ENCODE measurements at regions not wholly inside any gene's neighbourhood (a gene's known extent, or its start where the extent isn't known, plus 50 kb on each side); places are given as distances from the start of the nearest gene placed in this dataset.
A peak's percentile ranks its signal among the peaks of the same experiment; 100 is the strongest.

DNA sequence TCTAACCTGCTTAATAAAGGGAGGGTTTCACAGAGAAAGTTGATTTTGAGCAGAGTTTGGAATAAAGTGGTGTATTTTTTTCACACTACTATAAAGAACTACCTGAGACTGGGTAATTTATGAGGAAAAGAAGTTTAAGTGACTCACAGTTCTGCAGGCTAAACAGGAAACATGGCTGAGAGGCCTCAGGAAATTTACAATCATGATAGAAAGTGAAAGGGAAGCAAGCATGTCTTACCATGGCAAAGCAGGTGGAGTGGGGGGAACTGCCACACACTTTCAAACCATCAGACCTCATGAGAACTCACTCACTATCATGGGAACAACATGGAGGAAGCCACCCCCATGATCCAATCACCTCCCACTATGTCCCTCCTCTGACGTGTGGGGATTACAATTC, 546.7 kb downstream of the EPHA4 start:
- H3K4me3 ChIP-seq (ENCODE audit: low read length, poor library complexity, severe bottlenecking) = peak overlapping the region; percentile 45
- H3K4me2 ChIP-seq (ENCODE audit: low read depth, low read length, poor library complexity, severe bottlenecking) = peak overlapping the region; percentile 63
- H3K9ac ChIP-seq (ENCODE audit: low read depth, low read length, poor library complexity, severe bottlenecking) = no peak overlapping the region
- no peaks in the 10 kb centered on the region for H3F3A ChIP-seq (ENCODE audit: low read depth)
- TF ChIP-seq, protein P1, sequence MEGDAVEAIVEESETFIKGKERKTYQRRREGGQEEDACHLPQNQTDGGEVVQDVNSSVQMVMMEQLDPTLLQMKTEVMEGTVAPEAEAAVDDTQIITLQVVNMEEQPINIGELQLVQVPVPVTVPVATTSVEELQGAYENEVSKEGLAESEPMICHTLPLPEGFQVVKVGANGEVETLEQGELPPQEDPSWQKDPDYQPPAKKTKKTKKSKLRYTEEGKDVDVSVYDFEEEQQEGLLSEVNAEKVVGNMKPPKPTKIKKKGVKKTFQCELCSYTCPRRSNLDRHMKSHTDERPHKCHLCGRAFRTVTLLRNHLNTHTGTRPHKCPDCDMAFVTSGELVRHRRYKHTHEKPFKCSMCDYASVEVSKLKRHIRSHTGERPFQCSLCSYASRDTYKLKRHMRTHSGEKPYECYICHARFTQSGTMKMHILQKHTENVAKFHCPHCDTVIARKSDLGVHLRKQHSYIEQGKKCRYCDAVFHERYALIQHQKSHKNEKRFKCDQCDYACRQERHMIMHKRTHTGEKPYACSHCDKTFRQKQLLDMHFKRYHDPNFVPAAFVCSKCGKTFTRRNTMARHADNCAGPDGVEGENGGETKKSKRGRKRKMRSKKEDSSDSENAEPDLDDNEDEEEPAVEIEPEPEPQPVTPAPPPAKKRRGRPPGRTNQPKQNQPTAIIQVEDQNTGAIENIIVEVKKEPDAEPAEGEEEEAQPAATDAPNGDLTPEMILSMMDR (conservative IDR thresholded peaks at IDR 0.05; ENCODE audit: low read length) = no peak
- TF ChIP-seq EZH2phosphoT487 (IDR thresholded peaks at IDR 0.05; ENCODE audit: borderline replicate concordance) = no peak
- no peaks in the 10 kb centered on the region for H3K27me3 ChIP-seq (ENCODE audit: insufficient read depth, low read length, poor library complexity, severe bottlenecking)
- H3K9me2 ChIP-seq (replicated peaks; ENCODE audit: low read depth, low read length) = no peaks in the 10 kb centered on the region
- no peaks in the 10 kb centered on the region for H4K20me1 ChIP-seq (ENCODE audit: insufficient read depth, low read length, poor library complexity, severe bottlenecking)
- no peaks in the 10 kb centered on the region for H3K79me2 ChIP-seq (ENCODE audit: insufficient read depth, low read length)
- peaks cover 19% of the 10 kb centered on the region for H3K4me1 ChIP-seq (ENCODE audit: insufficient read depth, low read length, poor library complexity, severe bottlenecking)
- H2AFZ ChIP-seq (ENCODE audit: low read length) = peak overlapping the region; percentile 74
- H3K36me3 ChIP-seq (ENCODE audit: insufficient read depth, low read length) = no peaks in the 10 kb centered on the region
- H3K9me3 ChIP-seq (ENCODE audit: insufficient read depth, low read depth, low read length) = peaks cover 5% of the 10 kb centered on the region; the same call in 1 of the 2 replicates

DNA sequence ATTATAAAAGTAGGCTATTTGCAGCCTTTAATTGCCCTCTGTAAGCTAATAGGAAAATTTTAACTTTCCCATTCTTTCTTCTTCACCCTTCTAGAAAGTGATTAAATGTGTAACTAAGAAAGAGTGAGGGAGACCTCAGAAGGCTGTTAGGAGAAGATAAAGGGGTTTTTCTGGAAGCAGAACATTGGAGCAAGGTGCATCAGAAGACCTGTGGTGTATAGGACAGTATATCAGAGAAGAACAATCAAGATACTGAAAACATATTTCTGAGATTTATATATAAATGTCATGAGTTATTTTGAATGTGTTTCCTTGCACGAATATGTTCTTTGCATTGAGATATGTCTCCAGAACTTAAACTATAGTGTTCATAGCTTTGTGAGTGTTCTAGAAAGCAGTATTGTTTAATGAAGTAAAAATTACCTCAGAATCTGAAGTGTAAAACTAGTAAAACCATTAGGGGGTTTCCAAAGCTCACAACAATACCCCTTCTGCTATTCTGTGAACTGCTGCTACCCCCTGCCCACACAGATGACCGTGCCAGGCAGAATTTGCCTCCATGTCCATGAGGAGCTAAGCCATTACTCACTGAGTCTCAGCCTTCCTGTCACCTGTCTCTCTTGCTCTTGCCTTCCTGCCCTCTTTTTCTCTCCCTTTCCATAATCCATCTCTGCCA, 537.9 kb downstream of the EPHA4 start:
- H3F3A ChIP-seq (ENCODE audit: low read depth) = no peaks in the 10 kb centered on the region
- no peaks in the 10 kb centered on the region for H3K27me3 ChIP-seq (ENCODE audit: insufficient read depth, low read length, poor library complexity, severe bottlenecking)
- TF ChIP-seq, protein P1 (conservative IDR thresholded peaks at IDR 0.05; ENCODE audit: low read length) = no peak
- no peak for TF ChIP-seq EZH2phosphoT487 (IDR thresholded peaks at IDR 0.05; ENCODE audit: borderline replicate concordance)
- H3K9me3 ChIP-seq (ENCODE audit: insufficient read depth, low read depth, low read length) = no peaks in the 10 kb centered on the region
- no peaks in the 10 kb centered on the region for H3K4me1 ChIP-seq (ENCODE audit: insufficient read depth, low read length, poor library complexity, severe bottlenecking)
- H3K4me2 ChIP-seq (ENCODE audit: low read depth, low read length, poor library complexity, severe bottlenecking) = no peak overlapping the region
- H4K20me1 ChIP-seq (ENCODE audit: insufficient read depth, low read length, poor library complexity, severe bottlenecking) = no peaks in the 10 kb centered on the region
- no peaks in the 10 kb centered on the region for H3K79me2 ChIP-seq (ENCODE audit: insufficient read depth, low read length)
- no peak overlapping the region for H2AFZ ChIP-seq (ENCODE audit: low read length)
- H3K4me3 ChIP-seq (ENCODE audit: low read length, poor library complexity, severe bottlenecking) = no peak overlapping the region
- H3K9me2 ChIP-seq (replicated peaks; ENCODE audit: low read depth, low read length) = no peaks in the 10 kb centered on the region
- no peaks in the 10 kb centered on the region for H3K36me3 ChIP-seq (ENCODE audit: insufficient read depth, low read length)
- H3K9ac ChIP-seq (ENCODE audit: low read depth, low read length, poor library complexity, severe bottlenecking) = no peak overlapping the region

DNA sequence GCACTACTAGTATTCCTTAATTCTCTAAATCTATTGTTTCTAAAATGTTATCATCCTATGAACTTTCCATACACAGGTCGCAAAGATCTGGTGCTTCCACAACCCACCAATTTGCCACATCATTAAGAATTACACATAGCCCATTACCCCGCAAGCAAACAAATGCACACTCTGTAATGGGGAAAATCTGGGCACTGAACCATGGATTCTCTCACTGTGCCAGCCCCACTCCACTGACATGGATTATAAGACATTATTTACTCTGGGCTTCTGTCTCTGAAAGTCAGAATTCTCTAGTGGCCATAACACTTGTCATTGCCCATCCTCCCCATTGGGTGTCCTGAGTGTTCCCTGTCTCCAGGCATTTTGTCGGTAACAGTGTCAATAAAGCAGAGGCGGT, 537.1 kb downstream of the EPHA4 start:
- H3F3A ChIP-seq (ENCODE audit: low read depth) = no peaks in the 10 kb centered on the region
- no peak for TF ChIP-seq EZH2phosphoT487 (IDR thresholded peaks at IDR 0.05; ENCODE audit: borderline replicate concordance)
- H3K9me2 ChIP-seq (replicated peaks; ENCODE audit: low read depth, low read length) = no peaks in the 10 kb centered on the region
- H4K20me1 ChIP-seq (ENCODE audit: insufficient read depth, low read length, poor library complexity, severe bottlenecking) = no peaks in the 10 kb centered on the region
- H3K4me1 ChIP-seq (ENCODE audit: insufficient read depth, low read length, poor library complexity, severe bottlenecking) = no peaks in the 10 kb centered on the region
- no peaks in the 10 kb centered on the region for H3K27me3 ChIP-seq (ENCODE audit: insufficient read depth, low read length, poor library complexity, severe bottlenecking)
- H3K9ac ChIP-seq (ENCODE audit: low read depth, low read length, poor library complexity, severe bottlenecking) = no peak overlapping the region
- no peaks in the 10 kb centered on the region for H3K36me3 ChIP-seq (ENCODE audit: insufficient read depth, low read length)
- H2AFZ ChIP-seq (ENCODE audit: low read length) = no peak overlapping the region
- H3K4me3 ChIP-seq (ENCODE audit: low read length, poor library complexity, severe bottlenecking) = no peak overlapping the region
- no peaks in the 10 kb centered on the region for H3K79me2 ChIP-seq (ENCODE audit: insufficient read depth, low read length)
- H3K9me3 ChIP-seq (ENCODE audit: insufficient read depth, low read depth, low read length) = no peaks in the 10 kb centered on the region
- H3K4me2 ChIP-seq (ENCODE audit: low read depth, low read length, poor library complexity, severe bottlenecking) = no peak overlapping the region

DNA sequence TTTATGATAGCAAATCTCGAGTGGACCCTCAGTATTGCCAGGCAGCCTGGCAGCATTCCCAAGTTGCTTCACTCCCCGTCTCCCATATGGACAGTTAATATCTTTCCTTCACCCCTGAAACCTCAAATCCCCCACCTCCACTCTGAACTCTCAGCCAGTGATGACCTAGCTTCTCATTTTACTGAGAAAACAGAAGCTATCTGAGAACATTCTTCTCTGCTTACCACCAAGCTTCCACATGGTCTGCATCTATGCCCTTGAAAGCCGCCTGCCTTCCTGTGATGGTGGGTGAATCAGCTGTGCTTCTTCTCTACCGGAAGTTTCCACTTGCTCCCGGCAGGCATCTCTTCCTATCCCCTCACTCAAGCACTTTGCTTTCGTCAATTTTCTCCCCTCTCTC, 529.2 kb downstream of the EPHA4 start:
- no peak overlapping the region for H2AFZ ChIP-seq (ENCODE audit: low read length)
- no peak overlapping the region for H3K9ac ChIP-seq (ENCODE audit: low read depth, low read length, poor library complexity, severe bottlenecking)
- H3K4me2 ChIP-seq (ENCODE audit: low read depth, low read length, poor library complexity, severe bottlenecking) = no peak overlapping the region

More for the DNA sequence above, 529.2 kb downstream of the EPHA4 start:
- Histone ChIP-seq H3K9me3 (ENCODE audit: insufficient read depth, low read depth, low read length) (no peaks in the 10 kb centered on the region), H3K4me1 (ENCODE audit: insufficient read depth, low read length, poor library complexity, severe bottlenecking) (no peaks in the 10 kb centered on the region), H3K79me2 (ENCODE audit: insufficient read depth, low read length) (no peaks in the 10 kb centered on the region), H3K27me3 (ENCODE audit: insufficient read depth, low read length, poor library complexity, severe bottlenecking) (no peaks in the 10 kb centered on the region), H4K20me1 (ENCODE audit: insufficient read depth, low read length, poor library complexity, severe bottlenecking) (no peaks in the 10 kb centered on the region), H3K9me2 (replicated peaks; ENCODE audit: low read depth, low read length) (no peaks in the 10 kb centered on the region), H3K36me3 (ENCODE audit: insufficient read depth, low read length) (no peaks in the 10 kb centered on the region), H3K4me3 (ENCODE audit: low read length, poor library complexity, severe bottlenecking) (no peak overlapping the region), H3F3A (ENCODE audit: low read depth) (no peaks in the 10 kb centered on the region)
- TF ChIP-seq, protein P1 (conservative IDR thresholded peaks at IDR 0.05; ENCODE audit: low read length) = no peak
- TF ChIP-seq EZH2phosphoT487 (IDR thresholded peaks at IDR 0.05; ENCODE audit: borderline replicate concordance) = no peak

All from Loucy (cell line).